Ovary (tissue), 7 donors: ENCODE measurements at regions not wholly inside any gene's neighbourhood (a gene's known extent, or its start where the extent isn't known, plus 50 kb on each side); places are given as distances from the start of the nearest gene placed in this dataset.
A peak's percentile ranks its signal among the peaks of the same experiment; 100 is the strongest.

Experiments
- DNase-seq, 5 donors: peaks; one replicate each; pipeline ENCODE4 v3.0.0-alpha.2; 2019 to 2020
- H3K27ac ChIP-seq, 2 donors: fragments of 200-600 bp; one replicate each; pipeline versions ENCODE4 v1.5.1 to v1.8.0; 2019 to 2022
- H3K27me3 ChIP-seq: fragments of 200-600 bp; one replicate; pipeline ENCODE4 v1.8.0; 2022
- H3K36me3 ChIP-seq: fragments of 200-600 bp; sonication (generic); one replicate; pipeline ENCODE4 v1.5.1; 2019
- H3K4me1 ChIP-seq: one replicate; pipeline ENCODE4 v1.8.1; 2013; ENCODE audit warnings: mild to moderate bottlenecking, moderate library complexity; ENCODE audit not compliant: insufficient read depth
- H3K4me3 ChIP-seq: fragments of 200-600 bp; sonication (generic); one replicate; pipeline ENCODE4 v1.5.1; 2017
- H3K9me3 ChIP-seq, 2 donors: fragments of 200-600 bp in 1 of 2; sonication (generic) in 1 of 2; one replicate each; pipeline versions ENCODE4 v1.5.1 to v1.8.1; 2013 to 2019; ENCODE audit warnings: mild to moderate bottlenecking in 1 of 2, moderate library complexity in 1 of 2
- EP300 ChIP-seq: sonication (generic); formaldehyde crosslinking; IDR thresholded peaks from one replicate; pipeline ENCODE4 v1.6.1; 2017; ENCODE audit warnings: antibody characterized with exemption
- POLR2A ChIP-seq: fragments of 450-650 bp; IDR thresholded peaks from one replicate; pipeline ENCODE4 v1.6.1; 2017; ENCODE audit warnings: antibody characterized with exemption, mild to moderate bottlenecking, moderate library complexity
- WGBS, 3 donors: extraction: QIAGEN DNeasy Blood & Tissue Kit in 1 of 3; methylation state at CpG; one replicate each; pipeline versions ENCODE4 v1.1.5 to v1.1.7; 2013 to 2017; 5-methylcytosine and 5-hydroxymethylcytosine counted together
- intact Hi-C, 4 donors: fragments of 100-400 bp; cut with DNase I; formaldehyde crosslinking; loops; one replicate each; pipeline versions ENCODE4 v1.11.0 to v1.15.1; 2022 to 2023
- TF ChIP-seq, protein P1 (sequence below), 3 donors: fragments of 450-650 bp in 2 of 3; fragments of 200-600 bp in 1 of 3; IDR thresholded peaks; one replicate each; pipeline versions ENCODE4 v1.5.1 to v1.8.0; 2016 to 2022; ENCODE audit warnings: antibody characterized with exemption in 3 of 3, mild to moderate bottlenecking in 1 of 3
- donor health status: DM: no; HTN: no; CAD: no; lungs with moderate emphysema.
- donor health status: DM: no; HTN: no; CAD: no.
- donor health status: Bipolar disorder and iron deficiency.
- donor health status: DM: no; HTN: no; CAD: no.
- donor health status: DM: yes; HTN: yes; CAD: no.

GRCh38 chr14:22487401-22487800 lies 101.6 kb downstream of the DAD1 start:
- TF ChIP-seq, protein P1, sequence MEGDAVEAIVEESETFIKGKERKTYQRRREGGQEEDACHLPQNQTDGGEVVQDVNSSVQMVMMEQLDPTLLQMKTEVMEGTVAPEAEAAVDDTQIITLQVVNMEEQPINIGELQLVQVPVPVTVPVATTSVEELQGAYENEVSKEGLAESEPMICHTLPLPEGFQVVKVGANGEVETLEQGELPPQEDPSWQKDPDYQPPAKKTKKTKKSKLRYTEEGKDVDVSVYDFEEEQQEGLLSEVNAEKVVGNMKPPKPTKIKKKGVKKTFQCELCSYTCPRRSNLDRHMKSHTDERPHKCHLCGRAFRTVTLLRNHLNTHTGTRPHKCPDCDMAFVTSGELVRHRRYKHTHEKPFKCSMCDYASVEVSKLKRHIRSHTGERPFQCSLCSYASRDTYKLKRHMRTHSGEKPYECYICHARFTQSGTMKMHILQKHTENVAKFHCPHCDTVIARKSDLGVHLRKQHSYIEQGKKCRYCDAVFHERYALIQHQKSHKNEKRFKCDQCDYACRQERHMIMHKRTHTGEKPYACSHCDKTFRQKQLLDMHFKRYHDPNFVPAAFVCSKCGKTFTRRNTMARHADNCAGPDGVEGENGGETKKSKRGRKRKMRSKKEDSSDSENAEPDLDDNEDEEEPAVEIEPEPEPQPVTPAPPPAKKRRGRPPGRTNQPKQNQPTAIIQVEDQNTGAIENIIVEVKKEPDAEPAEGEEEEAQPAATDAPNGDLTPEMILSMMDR (IDR thresholded peaks at IDR 0.05), result no peak
- TF ChIP-seq EP300 (no peak), POLR2A (no peak)
- intact Hi-C loops, result no loop called here
- Histone ChIP-seq H3K27ac (no peak overlapping the region), H3K27me3 (no peaks in the 10 kb centered on the region), H3K36me3 (no peaks in the 10 kb centered on the region), H3K9me3 (no peaks in the 10 kb centered on the region), H3K4me1 (peaks cover 4% of the 10 kb centered on the region), H3K4me3 (no peak overlapping the region)
- 72 to 88% (median 85%) methylated on average over 1 of the region's 1 CpG for WGBS, 3 donors
- no peak for DNase-seq

DNA sequence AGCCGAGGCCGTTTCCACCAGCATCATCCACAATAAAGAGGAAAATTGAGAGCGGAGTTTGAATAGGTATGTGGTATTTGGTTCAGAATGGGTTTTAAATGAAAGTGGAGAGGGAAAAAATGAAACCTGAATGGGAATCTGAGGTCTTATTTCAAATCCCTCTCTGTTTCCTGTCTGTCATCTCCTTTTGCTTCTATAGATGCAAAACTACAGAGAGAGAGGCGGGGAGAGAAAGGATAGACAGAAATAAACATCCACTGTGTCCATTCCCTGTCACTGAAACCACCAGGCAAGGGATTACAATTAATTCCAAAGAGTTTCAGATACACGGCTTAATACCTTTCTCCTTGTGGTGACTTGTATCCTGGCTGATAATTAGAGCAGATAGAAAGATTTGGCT lies 102.3 kb downstream of the DAD1 start:
- H3K27ac ChIP-seq, result no peak overlapping the region
- peaks cover 6% of the 10 kb centered on the region for H3K4me1 ChIP-seq
- TF ChIP-seq POLR2A (no peak), EP300 (no peak)
- TF ChIP-seq, protein P1 (IDR thresholded peaks at IDR 0.05), result no peak
- H3K27me3 ChIP-seq, result no peaks in the 10 kb centered on the region
- 93 to 100% (median 96%) methylated on average over 5 of the region's 5 CpGs for WGBS, 3 donors
- intact Hi-C loops, result no loop called here
- no peak overlapping the region for H3K4me3 ChIP-seq
- no peaks in the 10 kb centered on the region for H3K9me3 ChIP-seq
- no peaks in the 10 kb centered on the region for H3K36me3 ChIP-seq
- no peak for DNase-seq

GRCh38 chr14:22485649-22486048 lies 103.4 kb downstream of the DAD1 start:
- 86 to 89% (median 89%) methylated on average over 6 of the region's 6 CpGs for WGBS, 3 donors
- DNase-seq, result no peak
- Histone ChIP-seq H3K27ac (no peak overlapping the region), H3K36me3 (no peaks in the 10 kb centered on the region), H3K4me3 (no peak overlapping the region), H3K27me3 (no peaks in the 10 kb centered on the region), H3K4me1 (peaks cover 6% of the 10 kb centered on the region), H3K9me3 (no peaks in the 10 kb centered on the region)
- intact Hi-C loops, result no loop called here
- no peak for TF ChIP-seq EP300
- no peak for TF ChIP-seq POLR2A
- TF ChIP-seq, protein P1 (IDR thresholded peaks at IDR 0.05), result no peak

DNA sequence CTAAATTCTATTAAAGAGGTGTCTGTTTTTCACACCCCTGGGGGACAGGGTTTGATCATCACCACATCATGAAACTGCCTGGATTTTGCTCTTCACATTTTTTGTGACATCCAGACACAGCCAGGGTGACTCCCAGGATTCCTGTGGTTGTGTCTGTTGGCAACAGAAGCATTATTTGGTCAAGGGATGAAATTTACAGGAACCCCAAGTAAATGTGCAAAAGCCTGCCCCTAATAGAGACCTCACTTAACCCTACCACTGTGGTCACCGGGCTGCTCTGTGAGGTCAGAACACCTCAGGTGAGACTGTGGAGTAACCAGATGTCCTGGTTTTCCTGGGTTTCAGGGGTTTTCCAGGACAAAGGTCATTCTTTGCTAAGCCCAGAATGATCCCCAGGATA lies 103.8 kb downstream of the DAD1 start:
- no peak overlapping the region for H3K27ac ChIP-seq
- intact Hi-C loops, result no loop called here
- peaks cover 6% of the 10 kb centered on the region for H3K4me1 ChIP-seq
- no peak for DNase-seq
- TF ChIP-seq EP300, result no peak
- TF ChIP-seq, protein P1 (IDR thresholded peaks at IDR 0.05), result no peak
- TF ChIP-seq POLR2A, result no peak
- no peaks in the 10 kb centered on the region for H3K27me3 ChIP-seq
- H3K9me3 ChIP-seq, result no peaks in the 10 kb centered on the region
- no peaks in the 10 kb centered on the region for H3K36me3 ChIP-seq
- 62 to 76% (median 62%) methylated on average over 1 of the region's 1 CpG for whole genome bisulfite sequencing, 3 donors
- no peak overlapping the region for H3K4me3 ChIP-seq

- DNase-seq, result peak in 2 of 5 donors; percentile 16 to 36
- H3K4me1 ChIP-seq, result peaks cover 6% of the 10 kb centered on the region
- H3K9me3 ChIP-seq, result no peaks in the 10 kb centered on the region
- H3K27me3 ChIP-seq, result no peaks in the 10 kb centered on the region
- 11 to 14% (median 11%) methylated on average over 5 of the region's 5 CpGs for WGBS, 3 donors
- no peak overlapping the region for H3K4me3 ChIP-seq
- intact Hi-C loops, result no loop called here
- H3K27ac ChIP-seq, result no peak overlapping the region
- TF ChIP-seq POLR2A (no peak), EP300 (no peak)
- TF ChIP-seq, protein P1 (IDR thresholded peaks at IDR 0.05), result no peak
- no peaks in the 10 kb centered on the region for H3K36me3 ChIP-seq
Measured at GRCh38 chr14:22484632-22485031, 104.4 kb downstream of the DAD1 start.
